Daoy (cell line): ENCODE measurements at regions not wholly inside any gene's neighbourhood (a gene's known extent, or its start where the extent isn't known, plus 50 kb on each side); places are given as distances from the start of the nearest gene placed in this dataset.

Source experiments
- DNase-seq: peaks from one replicate; pipeline ENCODE4 v3.0.0-alpha.2; 2015; ENCODE audit warnings: low read depth

DNA sequence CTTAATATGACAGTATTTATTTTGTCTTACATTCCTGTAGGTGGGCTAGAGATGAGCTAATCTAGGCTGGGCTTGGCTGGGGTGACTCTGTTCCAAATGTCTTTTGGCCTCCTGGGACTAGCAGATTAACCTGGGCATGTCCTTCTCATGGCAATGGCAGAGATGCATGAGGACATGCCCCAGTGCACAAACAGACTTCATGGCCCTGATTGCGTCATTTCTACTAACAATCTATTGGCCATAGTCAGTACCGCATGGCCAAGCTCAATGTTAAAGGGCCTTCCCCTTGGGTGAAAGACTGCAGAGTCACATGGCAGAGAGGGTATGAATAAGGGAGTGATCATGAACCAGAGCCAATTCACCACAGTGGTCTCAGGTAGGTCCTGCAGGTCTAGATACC is 313.4 kb downstream of the MSX2 start:
- no peak for DNase-seq

DNA sequence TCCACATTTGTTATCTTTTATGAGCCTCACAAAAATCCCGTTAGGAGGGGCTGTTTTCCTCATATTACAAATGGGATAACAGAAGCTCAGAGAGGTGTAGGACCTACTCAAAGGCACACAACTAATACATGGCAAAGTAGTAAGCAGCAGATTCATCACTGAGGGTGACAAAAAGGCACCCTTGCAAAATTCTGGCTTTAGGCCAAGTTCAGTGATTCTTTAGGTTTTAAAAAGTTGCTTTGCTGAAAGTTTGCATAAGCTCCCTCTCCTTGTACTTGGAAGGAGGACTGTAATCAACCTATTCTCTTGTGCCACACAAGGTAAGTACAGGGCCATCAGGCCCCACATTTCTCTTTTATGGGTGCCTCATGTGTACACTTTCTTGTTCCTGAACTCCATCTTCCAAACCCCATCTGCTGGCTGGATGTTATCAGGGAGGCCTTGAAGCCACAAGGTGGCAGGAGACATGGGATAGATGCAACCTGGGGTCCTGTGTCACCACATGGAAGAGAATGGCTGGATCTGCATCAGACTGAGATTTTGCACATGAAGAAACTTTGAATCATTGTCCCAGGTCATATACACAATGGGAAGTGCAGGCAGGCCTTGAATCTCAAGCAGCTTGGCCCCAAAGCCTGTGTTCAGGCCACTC is 311.6 kb downstream of the MSX2 start:
- no peak for DNase-seq

DNA sequence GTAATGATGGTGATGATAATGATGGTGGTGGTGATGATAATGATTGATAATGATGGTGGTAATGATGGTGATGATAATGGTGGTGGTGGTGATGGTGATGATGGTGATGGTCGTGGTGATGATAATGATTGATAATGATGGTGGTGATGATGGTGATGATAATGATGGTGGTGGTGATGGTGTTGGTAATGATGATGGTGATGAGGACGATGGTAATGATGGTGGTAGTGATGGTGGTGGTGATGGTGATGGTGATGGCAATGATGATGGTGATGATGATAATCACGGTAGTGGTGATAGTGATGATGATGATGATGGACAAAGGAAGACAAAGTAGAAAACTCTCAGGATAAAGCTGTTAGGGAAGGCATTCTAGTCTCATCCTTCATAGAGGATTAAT is 310.5 kb downstream of the MSX2 start:
- DNase-seq, result no peak

DNA sequence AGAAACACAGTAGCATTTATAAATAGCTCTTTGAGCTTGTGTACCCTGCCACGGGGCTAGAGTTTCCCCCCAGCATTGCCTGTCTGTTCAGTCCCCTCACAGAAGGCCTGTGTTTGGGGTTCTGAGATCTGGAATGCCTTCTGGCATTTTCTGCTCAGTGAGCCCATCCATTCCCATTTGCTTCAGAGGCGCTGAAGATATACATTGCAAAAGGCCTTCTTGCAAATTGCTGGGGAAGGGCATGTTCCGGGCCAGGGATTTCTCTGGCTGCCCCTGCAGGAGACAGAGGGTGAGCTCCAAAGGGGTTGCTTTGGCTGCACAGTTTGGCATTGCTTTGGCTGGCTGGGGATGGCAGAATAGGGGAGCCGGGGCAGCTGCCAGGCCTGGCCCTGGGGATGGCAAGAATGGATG is 308.4 kb downstream of the MSX2 start:
- no peak for DNase-seq

DNA sequence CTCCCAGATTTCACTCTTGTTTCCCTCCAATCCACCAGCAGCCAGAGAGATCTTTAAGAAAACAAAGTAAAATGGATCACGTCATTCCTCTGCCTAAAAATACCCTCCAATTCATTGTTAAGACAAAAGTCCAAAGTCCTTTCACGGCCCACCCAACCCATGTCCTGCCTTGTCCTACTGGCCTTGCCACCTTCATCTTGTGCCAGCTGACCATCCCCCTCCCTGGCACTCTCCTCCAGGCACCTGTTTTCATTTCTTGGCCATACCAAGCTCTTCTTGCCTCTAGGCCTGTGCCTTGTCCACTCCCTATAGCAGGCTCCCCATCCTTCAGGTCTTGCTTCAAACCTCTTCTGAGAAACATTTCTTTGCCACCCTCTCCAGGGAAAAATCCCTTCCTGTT is 307.6 kb downstream of the MSX2 start:
- DNase-seq, result no peak

DNA sequence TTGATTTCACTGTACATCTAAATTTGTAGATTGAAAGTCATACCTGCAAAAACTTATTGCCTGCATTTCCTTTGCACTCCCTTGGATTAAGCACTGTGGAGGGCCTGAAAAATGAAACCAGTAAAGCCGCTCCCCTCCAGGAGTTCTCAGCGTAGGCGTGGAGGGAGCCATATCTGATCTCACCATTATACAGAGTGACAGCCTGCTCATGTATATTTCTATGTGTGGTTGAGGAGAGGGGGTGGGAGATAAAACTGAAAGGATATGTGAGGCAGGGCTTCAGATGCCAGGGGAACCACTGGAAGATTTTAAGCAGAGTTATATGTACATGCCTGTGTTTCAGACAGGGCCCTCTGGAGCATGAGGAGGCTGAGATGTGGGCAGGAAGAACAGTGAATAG is 303.0 kb downstream of the MSX2 start:
- DNase-seq, result peak; percentile 10

DNA sequence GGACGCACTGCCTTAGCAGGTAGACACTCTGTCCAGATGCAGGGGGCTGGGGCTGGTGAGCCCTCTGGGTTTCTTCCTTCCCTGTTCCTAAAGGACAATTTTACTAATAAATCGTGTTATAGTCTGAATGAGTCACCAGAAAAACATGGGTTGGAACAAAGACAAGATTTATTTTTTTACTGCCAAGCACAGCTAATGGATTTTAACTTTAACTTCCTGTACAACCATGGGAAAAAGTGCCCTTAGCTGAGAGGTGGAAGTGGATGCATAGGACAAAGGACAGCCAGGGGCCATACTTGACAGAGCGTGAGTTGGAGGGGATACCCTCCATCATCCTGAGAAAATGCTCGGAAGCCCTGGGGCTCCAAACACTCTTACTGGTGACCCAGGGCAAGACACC is 300.7 kb downstream of the MSX2 start:
- DNase-seq, result no peak

DNA sequence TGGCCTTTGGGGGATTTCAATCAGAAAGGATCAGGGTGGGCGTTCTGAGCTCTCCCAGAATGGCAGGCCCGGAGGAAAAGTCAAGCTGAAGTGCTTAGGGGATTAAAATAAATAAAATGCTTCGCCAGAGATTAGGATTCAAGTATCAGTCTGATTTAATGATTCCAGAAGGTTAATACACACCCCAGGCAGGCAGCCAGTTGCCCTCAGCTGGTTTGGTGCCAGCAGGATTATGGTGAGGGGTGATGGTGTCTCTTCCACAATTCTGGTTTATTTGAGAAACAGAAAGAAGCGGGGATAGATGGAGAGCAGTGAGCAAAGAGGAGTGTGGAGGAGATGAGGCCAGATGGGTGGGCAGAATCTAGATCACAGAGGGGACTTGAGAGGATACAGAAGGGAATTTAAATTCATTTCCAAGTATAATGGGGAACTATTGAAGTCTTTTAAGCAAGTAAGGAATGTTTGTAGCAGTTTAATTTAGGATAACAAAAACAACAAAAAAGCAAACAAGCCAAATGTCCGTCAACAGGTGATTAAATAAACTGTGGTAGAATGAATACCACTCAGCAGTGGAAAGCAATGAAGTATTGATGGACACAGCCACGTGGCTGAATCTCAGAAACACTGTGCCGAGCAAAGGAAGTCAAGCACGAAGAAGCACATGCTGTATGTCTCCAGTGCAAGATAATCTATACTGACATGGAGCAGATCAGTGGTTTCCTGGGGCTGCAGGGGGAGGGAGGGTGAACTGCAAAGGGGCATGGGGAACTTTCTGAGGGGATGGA is 297.7 kb downstream of the MSX2 start:
- no peak for DNase-seq

DNA sequence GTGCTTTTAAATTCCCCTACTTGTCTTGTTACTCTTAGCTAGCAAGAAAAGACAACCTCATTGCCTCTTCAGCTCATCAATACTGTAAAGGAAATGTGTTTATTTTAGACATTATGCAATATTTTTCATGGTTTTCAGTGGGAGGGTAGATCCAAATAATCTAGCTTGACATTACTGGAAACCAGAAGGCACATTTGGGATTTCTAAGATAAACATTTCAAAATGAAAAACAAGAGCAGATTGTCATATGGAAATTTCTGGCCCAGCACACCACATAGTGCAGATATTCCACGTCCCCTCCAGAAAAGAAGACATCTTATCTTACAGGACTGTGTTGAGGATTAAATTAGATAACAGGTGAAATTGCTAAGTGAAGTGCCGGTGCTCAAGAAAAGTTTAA is 296.9 kb downstream of the MSX2 start:
- DNase-seq, result no peak

DNA sequence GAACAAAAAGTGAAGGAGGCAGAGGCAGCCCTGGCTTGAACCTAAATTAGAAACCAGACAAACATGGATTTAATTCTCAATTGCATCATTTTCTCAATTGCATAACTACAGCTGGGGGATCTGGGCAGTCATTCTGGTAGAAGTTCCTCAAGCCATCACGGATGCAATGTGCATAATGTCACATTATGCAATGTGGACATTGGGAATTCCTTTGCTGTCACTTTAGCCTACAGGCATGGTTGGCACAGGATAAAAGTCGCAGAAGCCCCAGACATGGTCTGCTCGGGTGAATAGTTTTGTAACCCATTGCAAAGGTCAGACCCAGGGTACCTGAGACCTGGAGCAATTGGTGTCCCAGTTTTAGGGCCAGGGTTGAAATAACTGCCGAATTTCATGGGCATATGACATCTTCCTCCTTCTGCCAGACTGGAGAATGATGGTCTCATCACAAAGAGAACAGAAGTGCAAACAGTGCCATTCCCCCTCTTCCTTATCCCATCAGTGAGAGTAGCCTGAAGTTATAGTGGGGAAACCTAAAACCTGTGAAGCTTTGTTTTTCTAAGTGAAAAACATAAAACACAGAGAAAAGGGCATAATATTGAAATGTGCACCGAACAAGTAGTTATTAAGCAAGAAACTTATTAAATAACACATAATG is 290.8 kb downstream of the MSX2 start:
- DNase-seq, result no peak

DNA sequence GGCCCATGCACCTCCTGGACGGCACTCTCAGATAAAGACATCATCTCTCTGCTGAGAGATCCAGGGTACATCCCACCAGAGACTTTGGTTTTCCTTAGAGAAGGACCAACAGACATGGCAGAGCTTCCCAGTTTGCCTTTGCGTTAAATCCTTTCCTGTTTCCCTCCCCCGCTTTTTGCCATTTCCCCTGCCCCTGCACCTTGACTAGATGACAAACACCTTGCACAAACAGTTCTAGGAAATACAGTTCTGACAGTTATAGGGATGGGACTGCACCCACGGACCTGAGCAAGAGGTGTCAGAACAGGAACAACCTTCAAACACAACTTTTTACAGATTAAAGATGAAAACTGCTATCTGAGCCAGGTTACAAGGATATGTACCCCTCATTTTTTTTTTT is 288.9 kb downstream of the MSX2 start:
- DNase-seq, result no peak

DNA sequence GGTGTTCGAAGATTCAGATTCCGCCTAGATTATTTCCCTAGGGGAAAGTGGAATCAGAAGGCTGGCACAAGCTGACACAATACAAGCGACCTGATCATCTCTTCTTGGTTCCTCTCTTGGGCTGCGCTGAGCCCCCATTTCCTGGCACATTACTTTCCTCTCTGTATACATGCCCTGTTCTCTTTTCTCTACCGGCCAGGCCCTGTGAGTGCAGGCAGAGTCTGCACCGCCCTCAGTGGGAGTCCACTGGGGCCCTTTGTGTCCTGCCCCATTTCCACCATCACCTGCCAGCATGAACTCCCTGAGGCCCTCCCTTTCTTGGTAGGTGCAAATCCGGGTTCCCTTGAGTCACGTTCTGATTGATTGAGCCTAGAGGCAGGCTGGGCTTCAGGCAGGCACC is 287.9 kb downstream of the MSX2 start:
- no peak for DNase-seq

DNA sequence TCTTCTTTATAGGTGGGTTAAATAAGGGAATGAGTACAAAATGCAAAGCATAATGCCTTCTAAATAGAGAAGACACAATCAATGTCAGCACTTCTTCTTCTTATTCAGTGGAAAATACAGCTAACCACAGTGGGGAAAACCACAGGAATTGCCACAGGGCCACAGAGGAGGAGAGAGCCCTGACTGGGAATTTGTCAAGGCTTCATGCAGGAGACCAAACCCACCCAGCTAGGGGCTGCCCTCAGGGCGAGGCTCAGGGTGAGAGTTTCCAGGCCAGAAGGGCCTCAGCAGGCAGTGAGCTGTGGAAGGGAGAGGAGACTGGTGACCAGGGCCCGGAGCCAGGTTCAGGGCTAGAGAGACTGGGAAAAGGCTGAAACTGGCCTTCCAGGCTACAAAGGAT is 279.1 kb downstream of the MSX2 start:
- DNase-seq, result no peak

DNA sequence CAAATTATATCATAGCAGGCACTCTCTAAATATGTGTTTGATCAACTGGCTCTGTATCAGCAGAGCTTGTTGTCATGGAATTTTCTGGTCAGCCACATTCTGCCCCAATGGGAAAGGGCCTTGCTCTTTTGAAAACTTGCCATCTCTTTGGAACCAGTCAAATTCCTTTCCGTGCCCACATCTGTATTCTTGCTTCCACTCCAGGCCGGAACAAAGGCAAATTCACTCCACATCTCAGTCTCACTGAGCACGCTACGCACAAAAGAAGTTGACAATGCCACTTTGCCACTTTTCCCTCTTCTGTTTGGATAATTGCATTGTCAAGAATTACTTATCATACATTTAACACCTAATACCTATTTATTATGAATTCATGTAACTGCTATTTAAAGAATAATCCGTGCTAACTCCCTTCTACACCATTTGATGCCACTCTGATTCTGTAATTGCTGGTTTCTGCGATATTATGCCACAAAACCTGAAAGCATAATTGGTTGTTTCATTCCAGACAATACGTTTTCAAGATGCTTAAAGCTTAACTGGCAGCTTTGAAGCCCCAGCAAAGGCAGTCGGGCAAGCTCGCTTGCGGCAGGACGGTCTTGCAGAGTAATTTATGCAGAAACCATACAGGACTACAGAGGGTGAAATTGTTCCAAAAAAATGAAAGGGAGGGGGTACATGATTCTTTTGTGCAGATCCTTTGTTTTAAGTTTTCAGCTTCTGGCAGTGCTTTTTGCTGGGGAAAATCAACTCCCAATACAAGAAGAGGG is 277.7 kb downstream of the MSX2 start:
- DNase-seq, result no peak

DNA sequence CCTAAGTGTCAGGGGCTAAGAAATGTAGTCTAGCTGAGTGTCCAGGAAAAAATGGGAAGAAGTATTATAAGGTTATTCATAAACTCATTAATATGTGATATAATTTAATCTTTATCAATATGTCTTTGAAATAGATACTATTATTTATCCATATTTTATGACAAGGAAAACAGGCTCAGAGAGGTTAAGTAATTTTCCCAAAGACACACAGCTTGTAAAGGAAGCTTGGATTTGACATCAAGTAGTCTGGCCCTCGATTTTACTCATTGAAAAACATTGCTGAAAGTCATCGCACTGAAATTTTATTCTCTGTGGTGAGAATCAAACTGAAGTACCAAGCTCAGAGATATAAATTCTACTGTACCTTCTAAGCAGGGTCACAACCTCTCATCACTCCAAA is 276.9 kb downstream of the MSX2 start:
- no peak for DNase-seq

DNA sequence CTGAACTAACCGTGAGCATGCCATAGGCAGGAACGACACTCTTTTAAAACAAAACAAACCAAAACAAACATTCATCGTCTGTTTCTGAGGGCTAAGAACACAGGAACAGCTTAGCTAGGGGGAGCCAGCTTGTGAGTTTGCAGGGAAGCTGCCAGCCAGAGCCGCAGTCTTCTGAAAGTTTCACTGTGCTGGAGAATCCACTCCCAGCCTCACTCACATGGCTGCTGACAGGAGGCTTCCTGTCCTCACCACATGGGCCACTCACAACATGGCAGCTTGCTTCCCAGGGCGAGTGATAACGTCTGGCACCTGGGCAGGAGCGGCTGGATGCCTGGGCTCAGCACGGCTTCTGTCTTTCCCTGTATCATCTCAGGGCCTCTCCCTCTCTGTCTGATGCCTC is 275.2 kb downstream of the MSX2 start:
- peak; percentile 19 for DNase-seq

DNA sequence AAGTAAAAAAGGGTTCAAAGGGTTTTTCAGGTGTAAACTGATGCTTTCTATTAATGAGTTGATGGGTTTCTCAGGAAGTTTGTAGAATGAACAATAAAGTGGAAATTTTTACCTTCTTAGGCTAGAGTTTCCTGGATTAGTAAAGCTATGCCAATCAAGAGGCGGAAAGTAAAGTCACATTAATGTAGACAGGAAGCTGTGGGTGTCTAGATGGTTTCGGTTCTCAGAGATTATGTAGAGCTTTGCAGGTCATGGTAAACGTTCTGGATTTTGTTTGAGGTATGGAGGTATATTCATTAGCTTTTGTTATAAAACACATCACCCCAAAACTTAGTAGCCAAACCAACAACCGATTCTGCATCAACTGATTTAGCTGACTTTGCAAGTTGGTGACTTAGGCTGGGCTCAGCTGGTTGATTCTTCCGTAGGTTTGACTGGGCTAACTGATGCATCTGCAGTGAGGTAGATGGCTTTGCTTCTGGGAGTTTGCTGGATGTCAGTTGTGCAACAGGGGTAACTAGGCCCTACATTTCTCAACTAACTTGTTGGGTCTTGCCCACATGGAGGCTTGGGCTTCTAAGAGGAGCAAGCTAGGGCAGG is 273.8 kb downstream of the MSX2 start:
- DNase-seq, result no peak

DNA sequence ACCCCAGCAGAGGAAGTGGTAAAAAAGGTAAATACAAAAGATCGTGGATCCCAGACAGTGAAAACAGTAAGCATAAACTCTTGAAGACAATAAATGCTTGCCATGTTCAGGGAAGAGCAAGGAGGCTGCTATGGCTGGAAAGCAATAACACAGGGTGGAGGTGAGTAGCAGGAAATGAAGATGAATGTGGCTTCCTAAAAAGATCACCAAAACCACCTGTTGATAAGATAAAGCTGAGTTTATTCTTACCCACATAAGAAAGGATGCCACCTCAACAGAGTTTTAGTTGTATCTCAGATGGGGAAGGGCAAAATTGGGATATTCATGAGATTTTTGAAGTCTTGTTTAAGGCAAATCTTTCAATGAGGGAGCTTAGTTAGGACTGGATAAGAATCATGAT is 273.3 kb downstream of the MSX2 start:
- no peak for DNase-seq

DNA sequence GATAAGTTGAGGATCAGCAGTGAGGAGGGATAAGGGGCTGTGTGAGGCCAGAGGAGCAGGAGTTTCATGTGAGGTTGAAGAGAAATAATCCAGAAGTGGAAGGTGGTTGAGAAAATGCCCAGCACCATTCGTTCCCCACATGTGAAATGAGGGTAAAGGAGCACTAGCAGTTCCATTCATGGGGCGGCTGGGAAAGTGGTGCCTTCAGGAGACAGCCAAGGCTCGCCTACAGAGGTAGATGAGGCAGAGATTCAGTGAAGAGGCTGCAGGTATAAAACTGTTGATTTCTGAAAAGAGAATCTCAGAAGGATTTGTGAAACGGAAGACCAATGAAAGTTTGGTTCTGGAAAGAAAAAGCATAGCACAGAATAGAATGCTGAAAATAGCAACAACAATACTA is 272.6 kb downstream of the MSX2 start:
- DNase-seq, result no peak

DNA sequence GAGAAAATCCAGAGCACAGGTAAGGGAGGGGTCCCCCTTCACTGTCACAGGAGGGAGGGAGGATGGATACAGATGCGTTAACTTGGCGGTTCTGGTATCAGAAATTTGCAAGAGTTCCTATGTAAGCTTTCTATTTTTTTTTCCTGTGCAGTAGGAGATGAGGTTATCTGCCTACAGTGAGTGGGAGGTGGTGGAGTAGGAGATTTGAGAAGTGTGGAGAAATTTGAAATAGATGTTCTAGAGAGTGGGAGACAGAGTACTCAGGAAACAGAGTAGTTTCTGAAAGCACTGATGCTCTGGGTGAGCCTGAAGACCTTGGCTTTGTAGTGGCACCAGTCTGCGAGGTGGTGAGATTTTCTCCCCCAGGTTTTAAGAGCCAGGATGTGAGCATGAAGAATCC is 271.4 kb downstream of the MSX2 start:
- no peak for DNase-seq

DNA sequence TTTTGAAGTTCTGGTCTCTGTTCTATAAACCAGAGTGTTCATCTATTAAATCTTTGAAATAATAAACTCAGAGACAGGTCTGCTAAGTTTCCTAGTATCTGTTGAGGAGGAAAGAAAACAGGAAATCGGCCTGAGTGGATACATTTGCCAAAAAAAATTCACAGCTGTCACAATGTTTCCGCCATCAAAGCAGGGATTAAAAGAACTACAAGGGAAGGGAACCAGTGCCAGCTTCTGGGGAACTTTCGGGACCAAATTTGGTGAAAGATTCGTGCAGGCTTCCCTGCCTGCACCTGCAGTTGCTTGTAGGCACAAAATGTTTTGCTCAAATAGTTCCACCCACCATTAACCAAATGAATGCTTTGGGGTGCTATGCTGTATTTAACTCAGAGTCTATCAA is 267.5 kb downstream of the MSX2 start:
- no peak for DNase-seq

DNA sequence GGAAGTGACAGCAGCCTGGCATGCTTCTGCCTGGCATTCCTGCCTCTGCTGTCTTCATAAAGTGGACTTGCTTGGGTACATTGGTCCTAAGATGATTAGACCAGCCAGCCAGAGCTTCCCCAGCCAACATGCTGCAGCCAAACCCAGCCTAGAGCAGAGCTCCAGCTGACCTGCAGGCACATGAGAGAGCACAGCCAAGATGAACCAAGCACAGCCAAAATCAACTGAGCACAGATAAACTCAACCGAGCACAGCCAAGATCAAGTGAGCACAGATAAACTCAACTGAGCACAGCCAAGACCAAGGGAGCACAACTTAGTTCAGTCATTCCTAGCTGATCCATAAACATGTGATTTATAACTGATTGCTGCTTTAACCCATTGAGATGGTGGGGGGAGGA is 266.5 kb downstream of the MSX2 start:
- DNase-seq, result no peak
